ENCODE measurements at regions not wholly inside any gene's neighbourhood (a gene's known extent, or its start where the extent isn't known, plus 50 kb on each side); places are given as distances from the start of the nearest gene placed in this dataset.

DNA sequence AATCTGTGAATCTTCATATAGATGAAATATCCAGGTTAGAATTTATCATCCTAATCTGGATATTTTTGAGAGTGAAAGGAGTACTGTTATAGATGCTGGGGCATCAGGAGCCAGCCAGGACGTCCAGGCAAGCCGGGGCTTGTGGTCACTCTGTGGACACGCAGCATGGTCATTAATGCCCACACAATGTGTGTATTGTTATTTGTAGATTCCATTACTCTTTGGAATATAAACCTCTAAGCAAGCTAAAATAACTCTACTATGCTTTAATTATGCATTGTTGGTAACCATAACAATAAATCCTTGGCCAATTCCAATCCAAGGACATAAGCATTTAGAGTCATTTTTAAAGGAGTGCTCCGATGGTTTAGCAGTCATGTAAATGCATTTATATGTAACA is 137.9 kb downstream of the TM9SF2 start:
- H3K4me3 ChIP-seq (ENCODE audit: low read length): no peak overlapping the region
- H3K79me2 ChIP-seq (ENCODE audit: low read length): 0 out of 2 replicates have a peak, but pooled peaks cover 3% of the 10 kb centered on the region
- peaks cover 6% of the 10 kb centered on the region for H3K4me1 ChIP-seq (ENCODE audit: low read length)
- H3K9me3 ChIP-seq (ENCODE audit: insufficient read depth, low read length): no peaks in the 10 kb centered on the region
- TF ChIP-seq, protein P1, sequence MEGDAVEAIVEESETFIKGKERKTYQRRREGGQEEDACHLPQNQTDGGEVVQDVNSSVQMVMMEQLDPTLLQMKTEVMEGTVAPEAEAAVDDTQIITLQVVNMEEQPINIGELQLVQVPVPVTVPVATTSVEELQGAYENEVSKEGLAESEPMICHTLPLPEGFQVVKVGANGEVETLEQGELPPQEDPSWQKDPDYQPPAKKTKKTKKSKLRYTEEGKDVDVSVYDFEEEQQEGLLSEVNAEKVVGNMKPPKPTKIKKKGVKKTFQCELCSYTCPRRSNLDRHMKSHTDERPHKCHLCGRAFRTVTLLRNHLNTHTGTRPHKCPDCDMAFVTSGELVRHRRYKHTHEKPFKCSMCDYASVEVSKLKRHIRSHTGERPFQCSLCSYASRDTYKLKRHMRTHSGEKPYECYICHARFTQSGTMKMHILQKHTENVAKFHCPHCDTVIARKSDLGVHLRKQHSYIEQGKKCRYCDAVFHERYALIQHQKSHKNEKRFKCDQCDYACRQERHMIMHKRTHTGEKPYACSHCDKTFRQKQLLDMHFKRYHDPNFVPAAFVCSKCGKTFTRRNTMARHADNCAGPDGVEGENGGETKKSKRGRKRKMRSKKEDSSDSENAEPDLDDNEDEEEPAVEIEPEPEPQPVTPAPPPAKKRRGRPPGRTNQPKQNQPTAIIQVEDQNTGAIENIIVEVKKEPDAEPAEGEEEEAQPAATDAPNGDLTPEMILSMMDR (IDR thresholded peaks at IDR 0.05; ENCODE audit: low read depth, low read length): no peak
- no peak for TF ChIP-seq EZH2phosphoT487 (IDR thresholded peaks at IDR 0.05; ENCODE audit: low read depth)
- no peaks in the 10 kb centered on the region for H3K36me3 ChIP-seq (replicated peaks; ENCODE audit: low read depth, low read length)
- H4K20me1 ChIP-seq (ENCODE audit: insufficient read depth, low read length): peaks cover 17% of the 10 kb centered on the region; the same call in 1 of the 2 replicates
- no peak overlapping the region for H3K27ac ChIP-seq (ENCODE audit: low read length)
- no peak overlapping the region for H3K4me2 ChIP-seq (ENCODE audit: low read length)
- H3K27me3 ChIP-seq (ENCODE audit: low read depth, low read length): no peaks in the 10 kb centered on the region
- no peak overlapping the region for H3K9ac ChIP-seq (ENCODE audit: low read length)
- no peak overlapping the region for H2AFZ ChIP-seq (ENCODE audit: low read depth, low read length)

DNA sequence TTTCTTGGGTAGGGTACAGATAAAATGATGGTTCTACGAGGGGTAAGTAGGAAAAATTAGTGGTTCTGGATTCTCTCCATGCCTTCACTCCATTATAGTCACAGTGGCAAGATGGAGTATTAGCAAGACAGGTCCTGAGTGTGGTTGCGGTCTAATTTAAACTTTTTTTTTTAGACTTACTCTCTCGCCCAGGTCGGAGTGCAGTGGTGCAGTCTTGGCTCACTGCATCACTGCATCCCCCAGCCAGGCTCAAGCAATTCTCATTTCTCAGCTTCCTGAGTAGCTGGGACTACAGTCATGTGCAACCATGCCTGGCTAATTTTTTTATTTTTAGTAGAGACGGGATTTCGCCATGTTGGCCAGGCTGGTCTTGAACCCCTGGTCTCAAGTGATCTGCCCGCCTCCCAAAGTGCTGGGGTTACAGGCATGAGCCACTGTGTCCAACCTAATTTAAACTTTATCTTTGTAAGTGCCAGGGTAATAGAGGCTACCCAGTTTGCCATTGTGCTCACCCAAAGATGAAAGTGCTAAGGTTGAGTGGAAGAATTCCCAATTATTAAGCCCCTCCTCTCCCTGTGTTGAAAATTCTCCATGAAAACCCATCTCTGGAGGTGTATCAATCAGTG is 135.6 kb downstream of the TM9SF2 start:
- Histone ChIP-seq H3K27me3 (ENCODE audit: low read depth, low read length) (no peaks in the 10 kb centered on the region), H3K4me2 (ENCODE audit: low read length) (no peak overlapping the region), H3K4me3 (ENCODE audit: low read length) (no peak overlapping the region), H2AFZ (ENCODE audit: low read depth, low read length) (no peak overlapping the region), H3K4me1 (ENCODE audit: low read length) (peaks cover 6% of the 10 kb centered on the region), H3K36me3 (replicated peaks; ENCODE audit: low read depth, low read length) (no peaks in the 10 kb centered on the region), H3K27ac (ENCODE audit: low read length) (no peak overlapping the region), H4K20me1 (ENCODE audit: insufficient read depth, low read length) (peaks cover 17% of the 10 kb centered on the region; the same call in 1 of the 2 replicates), H3K9me3 (ENCODE audit: insufficient read depth, low read length) (no peaks in the 10 kb centered on the region), H3K9ac (ENCODE audit: low read length) (no peak overlapping the region), H3K79me2 (ENCODE audit: low read length) (0 out of 2 replicates have a peak, but pooled peaks cover 3% of the 10 kb centered on the region)
- TF ChIP-seq, protein P1 (IDR thresholded peaks at IDR 0.05; ENCODE audit: low read depth, low read length): no peak
- no peak for TF ChIP-seq EZH2phosphoT487 (IDR thresholded peaks at IDR 0.05; ENCODE audit: low read depth)

DNA sequence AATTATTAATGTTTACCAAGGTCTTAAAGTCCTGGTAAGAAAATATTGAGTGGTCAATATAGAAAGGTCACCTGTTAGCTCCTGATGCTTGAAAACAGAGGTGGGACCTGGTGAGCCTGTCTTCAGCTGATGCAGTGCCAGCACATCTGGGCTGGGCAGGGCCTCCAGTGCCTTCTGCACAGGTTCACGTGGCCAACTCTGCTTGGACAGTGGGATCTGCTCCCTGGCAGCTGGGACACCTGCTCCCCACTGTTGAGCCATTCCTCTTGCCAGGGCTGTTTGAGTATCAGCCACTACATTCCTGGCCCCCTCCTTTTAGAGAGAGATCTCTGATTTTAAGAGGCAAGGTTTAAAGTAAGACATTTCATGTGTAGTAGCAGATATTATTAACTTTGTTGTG is 135.0 kb downstream of the TM9SF2 start:
- Histone ChIP-seq H3K4me2 (ENCODE audit: low read length) (no peak overlapping the region), H3K4me3 (ENCODE audit: low read length) (no peak overlapping the region), H3K27me3 (ENCODE audit: low read depth, low read length) (no peaks in the 10 kb centered on the region), H3K27ac (ENCODE audit: low read length) (no peak overlapping the region), H3K79me2 (ENCODE audit: low read length) (0 out of 2 replicates have a peak, but pooled peaks cover 3% of the 10 kb centered on the region), H3K9me3 (ENCODE audit: insufficient read depth, low read length) (no peaks in the 10 kb centered on the region), H3K4me1 (ENCODE audit: low read length) (peaks cover 6% of the 10 kb centered on the region), H4K20me1 (ENCODE audit: insufficient read depth, low read length) (peaks cover 18% of the 10 kb centered on the region; the same call in 1 of the 2 replicates), H2AFZ (ENCODE audit: low read depth, low read length) (no peak overlapping the region), H3K36me3 (replicated peaks; ENCODE audit: low read depth, low read length) (no peaks in the 10 kb centered on the region), H3K9ac (ENCODE audit: low read length) (no peak overlapping the region)
- TF ChIP-seq, protein P1 (IDR thresholded peaks at IDR 0.05; ENCODE audit: low read depth, low read length): no peak
- TF ChIP-seq EZH2phosphoT487 (IDR thresholded peaks at IDR 0.05; ENCODE audit: low read depth): no peak

DNA sequence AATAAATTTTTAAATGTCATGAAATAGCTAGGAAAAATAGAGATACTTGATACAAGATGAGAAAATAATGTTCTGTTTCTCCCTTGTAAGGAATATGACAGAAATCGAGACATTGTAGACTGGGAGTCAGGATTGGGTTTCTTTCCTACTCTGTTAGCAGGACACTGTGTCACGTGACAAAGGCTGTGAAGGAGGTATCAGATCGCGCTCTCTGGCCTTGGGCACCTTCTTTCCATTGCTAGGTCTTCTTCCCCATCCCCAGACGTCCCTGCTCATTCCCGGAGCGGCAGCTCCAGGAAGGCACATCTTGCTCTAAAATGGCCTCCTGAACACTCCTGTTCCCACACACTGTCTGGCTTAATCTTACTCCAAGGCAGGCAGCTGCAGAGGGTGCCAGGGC is 133.4 kb downstream of the TM9SF2 start:
- H2AFZ ChIP-seq (ENCODE audit: low read depth, low read length): no peak overlapping the region

More for the DNA sequence above, 133.4 kb downstream of the TM9SF2 start:
- Histone ChIP-seq H3K4me1 (ENCODE audit: low read length) (peaks cover 6% of the 10 kb centered on the region), H3K36me3 (replicated peaks; ENCODE audit: low read depth, low read length) (no peaks in the 10 kb centered on the region), H3K9me3 (ENCODE audit: insufficient read depth, low read length) (no peaks in the 10 kb centered on the region), H3K4me3 (ENCODE audit: low read length) (no peak overlapping the region), H4K20me1 (ENCODE audit: insufficient read depth, low read length) (peaks cover 21% of the 10 kb centered on the region; the same call in 1 of the 2 replicates), H3K9ac (ENCODE audit: low read length) (no peak overlapping the region), H3K27ac (ENCODE audit: low read length) (no peak overlapping the region), H3K27me3 (ENCODE audit: low read depth, low read length) (no peaks in the 10 kb centered on the region), H3K4me2 (ENCODE audit: low read length) (no peak overlapping the region), H3K79me2 (ENCODE audit: low read length) (peaks cover 4% of the 10 kb centered on the region; the same call in 1 of the 2 replicates)
- TF ChIP-seq, protein P1 (IDR thresholded peaks at IDR 0.05; ENCODE audit: low read depth, low read length): no peak
- no peak for TF ChIP-seq EZH2phosphoT487 (IDR thresholded peaks at IDR 0.05; ENCODE audit: low read depth)
